Astrocyte (in vitro differentiated cells and primary cell): ENCODE measurements at regions not wholly inside any gene's neighbourhood (a gene's known extent, or its start where the extent isn't known, plus 50 kb on each side); places are given as distances from the start of the nearest gene placed in this dataset.

Experiments used
- EZH2 ChIP-seq: IDR thresholded peaks from 2 replicates; pipeline ENCODE4 v1.6.1; 2012; ENCODE audit warnings: mild to moderate bottlenecking, low read length, inconsistent platforms; ENCODE audit not compliant: insufficient read depth
- TF ChIP-seq, protein P1 (sequence below): IDR thresholded peaks from 2 replicates; pipeline ENCODE4 v1.5.1; 2011; ENCODE audit warnings: low read depth, mild to moderate bottlenecking, inconsistent platforms, low read length, moderate library complexity; ENCODE audit not compliant: insufficient read depth

DNA sequence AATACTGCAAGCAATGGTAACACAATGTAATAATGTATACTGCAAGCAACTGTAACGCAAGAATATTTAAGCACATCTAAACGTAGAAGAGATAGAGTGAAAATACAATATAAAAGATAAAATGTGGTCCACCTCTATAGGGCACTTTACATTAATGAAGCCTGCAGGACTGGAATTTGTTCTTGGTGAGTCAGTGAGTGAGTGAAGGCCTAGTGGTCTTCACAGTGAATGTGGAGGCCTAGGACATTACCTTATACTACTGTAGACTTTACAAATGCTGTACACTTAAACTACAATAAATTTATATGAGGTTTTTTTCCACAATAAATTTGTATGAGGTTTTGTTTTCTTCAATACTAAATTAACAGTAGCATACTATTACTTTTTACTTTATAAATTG is 287.4 kb upstream of the SNX7 start:
- TF ChIP-seq, protein P1, sequence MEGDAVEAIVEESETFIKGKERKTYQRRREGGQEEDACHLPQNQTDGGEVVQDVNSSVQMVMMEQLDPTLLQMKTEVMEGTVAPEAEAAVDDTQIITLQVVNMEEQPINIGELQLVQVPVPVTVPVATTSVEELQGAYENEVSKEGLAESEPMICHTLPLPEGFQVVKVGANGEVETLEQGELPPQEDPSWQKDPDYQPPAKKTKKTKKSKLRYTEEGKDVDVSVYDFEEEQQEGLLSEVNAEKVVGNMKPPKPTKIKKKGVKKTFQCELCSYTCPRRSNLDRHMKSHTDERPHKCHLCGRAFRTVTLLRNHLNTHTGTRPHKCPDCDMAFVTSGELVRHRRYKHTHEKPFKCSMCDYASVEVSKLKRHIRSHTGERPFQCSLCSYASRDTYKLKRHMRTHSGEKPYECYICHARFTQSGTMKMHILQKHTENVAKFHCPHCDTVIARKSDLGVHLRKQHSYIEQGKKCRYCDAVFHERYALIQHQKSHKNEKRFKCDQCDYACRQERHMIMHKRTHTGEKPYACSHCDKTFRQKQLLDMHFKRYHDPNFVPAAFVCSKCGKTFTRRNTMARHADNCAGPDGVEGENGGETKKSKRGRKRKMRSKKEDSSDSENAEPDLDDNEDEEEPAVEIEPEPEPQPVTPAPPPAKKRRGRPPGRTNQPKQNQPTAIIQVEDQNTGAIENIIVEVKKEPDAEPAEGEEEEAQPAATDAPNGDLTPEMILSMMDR = no peak
- no peak for TF ChIP-seq EZH2
